IPS-NIHi7 (cell line): ENCODE measurements at regions not wholly inside any gene's neighbourhood (a gene's known extent, or its start where the extent isn't known, plus 50 kb on each side); places are given as distances from the start of the nearest gene placed in this dataset.
"Not testable (repeated sequence)": the region's sequence is repeated elsewhere in the genome, so short reads cannot be mapped to it uniquely, and the experiment has no call there.

Experiments
- DNase-seq: peaks from one replicate; pipeline ENCODE4 v3.0.0; 2012; ENCODE audit warnings: mixed read lengths; ENCODE audit errors: extremely low spot score

GRCh38 chr9:129414377-129414992 is 206.4 kb downstream of the C9orf50 start:
- DNase-seq: peak; percentile 63

- peak; percentile 97 for DNase-seq
Measured at GRCh38 chr9:129413537-129414376, 207.1 kb downstream of the C9orf50 start.

GRCh38 chr9:129412814-129413536 is 207.9 kb downstream of the C9orf50 start:
- DNase-seq: no peak

GRCh38 chr9:129412176-129412813 is 208.6 kb downstream of the C9orf50 start:
- DNase-seq: not testable (repeated sequence)

- no peak for DNase-seq
Measured at GRCh38 chr9:129411501-129412175, 209.3 kb downstream of the C9orf50 start.

GRCh38 chr9:129410226-129410625 is 210.7 kb downstream of the C9orf50 start:
- no peak for DNase-seq

GRCh38 chr9:129408535-129409215 is 212.2 kb downstream of the C9orf50 start:
- DNase-seq: no peak

GRCh38 chr9:129407905-129408452 is 212.9 kb downstream of the C9orf50 start:
- no peak for DNase-seq

- peak; percentile 57 for DNase-seq
Measured at GRCh38 chr9:129406278-129407225, 214.3 kb downstream of the C9orf50 start.

- no peak for DNase-seq
Measured at GRCh38 chr9:129405827-129406213, 215.1 kb downstream of the C9orf50 start.

GRCh38 chr9:129405089-129405826 is 215.6 kb downstream of the C9orf50 start:
- no peak for DNase-seq

- DNase-seq: no peak
Measured at GRCh38 chr9:129404621-129405020, 216.3 kb downstream of the C9orf50 start.

- no peak for DNase-seq
Measured at GRCh38 chr9:129403779-129404620, 216.9 kb downstream of the C9orf50 start.

- no peak for DNase-seq
Measured at GRCh38 chr9:129402931-129403778, 217.7 kb downstream of the C9orf50 start.

GRCh38 chr9:129402371-129402739 is 218.5 kb downstream of the C9orf50 start:
- peak; percentile 59 for DNase-seq

- DNase-seq: no peak
Measured at GRCh38 chr9:129401623-129402370, 219.1 kb downstream of the C9orf50 start.
